SK-N-SH (cell line): ENCODE measurements at regions not wholly inside any gene's neighbourhood (a gene's known extent, or its start where the extent isn't known, plus 50 kb on each side); places are given as distances from the start of the nearest gene placed in this dataset.

Experiments
- CTCF ChIP-seq: fragments of 200-600 bp; sonication (generic); IDR thresholded peaks from 2 replicates; pipeline ENCODE4 v1.6.1; 2017; ENCODE audit warnings: antibody characterized with exemption, mild to moderate bottlenecking, moderate library complexity
- EZH2phosphoT487 ChIP-seq: fragments of 200-600 bp; sonication (generic); IDR thresholded peaks from 2 replicates; pipeline ENCODE4 v1.6.1; 2017; ENCODE audit warnings: low read depth, mixed run types, mild to moderate bottlenecking, antibody characterized with exemption, moderate library complexity, borderline replicate concordance
- POLR2AphosphoS5 ChIP-seq: IDR thresholded peaks from 2 replicates; pipeline ENCODE4 v1.6.1; 2012; ENCODE audit warnings: low read depth, low read length
- RAD21 ChIP-seq: IDR thresholded peaks from 2 replicates; pipeline ENCODE4 v1.6.1; 2012; ENCODE audit warnings: mild to moderate bottlenecking, low read length
- RXRA ChIP-seq: IDR thresholded peaks from 2 replicates; pipeline ENCODE4 v1.4.0; 2012; ENCODE audit warnings: low read depth, mild to moderate bottlenecking, borderline replicate concordance
- SMC3 ChIP-seq: IDR thresholded peaks from 2 replicates; pipeline ENCODE4 v1.6.1; 2012; ENCODE audit warnings: low read depth, low read length, improper control_type of control experiment
- YY1 ChIP-seq: IDR thresholded peaks from 2 replicates; pipeline ENCODE4 v1.4.0; 2012; ENCODE audit warnings: low read depth, mild to moderate bottlenecking
- TF ChIP-seq, protein P1 (sequence below): fragments of 150-350 bp; IDR thresholded peaks from 2 replicates; pipeline ENCODE4 v1.6.1; 2016; ENCODE audit warnings: mild to moderate bottlenecking, low read depth, low read length

DNA sequence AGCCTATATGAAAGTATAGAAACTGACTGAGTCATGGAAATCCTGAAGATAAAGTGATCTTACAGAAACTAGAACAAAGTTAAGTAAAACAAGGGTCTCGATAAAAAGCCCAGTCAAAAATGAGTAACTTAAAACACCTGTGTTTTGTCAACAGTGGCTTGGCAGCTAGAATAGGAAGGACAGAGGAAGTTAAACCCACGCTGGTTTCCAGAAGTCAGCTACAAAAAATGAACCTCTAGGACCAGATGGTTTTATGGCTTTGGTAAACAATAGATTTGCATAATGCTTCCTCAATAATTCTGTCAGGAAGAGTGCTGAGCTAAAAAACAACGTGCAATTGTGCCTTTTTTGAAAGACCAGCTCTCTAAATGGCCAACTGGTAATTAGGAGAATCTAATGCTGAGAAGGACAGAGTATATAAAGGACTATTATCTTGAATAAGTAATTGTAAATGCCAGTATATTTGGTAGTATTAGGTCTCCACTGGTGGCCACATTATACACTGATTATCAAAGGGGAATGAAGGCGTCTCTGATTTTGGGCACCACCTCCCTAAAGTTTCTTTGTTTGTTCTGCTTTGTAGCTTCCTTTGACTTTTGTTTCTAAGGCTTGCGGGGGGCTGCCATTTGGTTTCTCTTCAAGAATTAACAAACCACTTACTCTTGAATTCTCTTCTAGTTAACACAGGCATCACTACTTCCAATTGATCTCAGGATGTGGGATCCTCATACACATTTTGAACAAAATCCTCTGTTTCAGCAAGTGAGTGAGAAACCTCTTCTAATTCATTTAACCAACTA is 72.2 kb upstream of the PPP3CA start:
- TF ChIP-seq RAD21 (no peak), CTCF (no peak), EZH2phosphoT487 (no peak), POLR2AphosphoS5 (no peak), RXRA (no peak), SMC3 (no peak), YY1 (no peak)
- TF ChIP-seq, protein P1, sequence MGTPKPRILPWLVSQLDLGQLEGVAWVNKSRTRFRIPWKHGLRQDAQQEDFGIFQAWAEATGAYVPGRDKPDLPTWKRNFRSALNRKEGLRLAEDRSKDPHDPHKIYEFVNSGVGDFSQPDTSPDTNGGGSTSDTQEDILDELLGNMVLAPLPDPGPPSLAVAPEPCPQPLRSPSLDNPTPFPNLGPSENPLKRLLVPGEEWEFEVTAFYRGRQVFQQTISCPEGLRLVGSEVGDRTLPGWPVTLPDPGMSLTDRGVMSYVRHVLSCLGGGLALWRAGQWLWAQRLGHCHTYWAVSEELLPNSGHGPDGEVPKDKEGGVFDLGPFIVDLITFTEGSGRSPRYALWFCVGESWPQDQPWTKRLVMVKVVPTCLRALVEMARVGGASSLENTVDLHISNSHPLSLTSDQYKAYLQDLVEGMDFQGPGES = no peak
